ENCODE measurements at regions not wholly inside any gene's neighbourhood (a gene's known extent, or its start where the extent isn't known, plus 50 kb on each side); places are given as distances from the start of the nearest gene placed in this dataset.
"Not testable (repeated sequence)": the region's sequence is repeated elsewhere in the genome, so short reads cannot be mapped to it uniquely, and the experiment has no call there.

GRCh38 chr3:102906818-102907217 lies 472.0 kb downstream of the ZPLD1 start:
- no peak for DNase-seq (ENCODE audit: low read depth in 2 of 2)

- no peak for DNase-seq (ENCODE audit: low read depth in 2 of 2)
These were observed 475.1 kb downstream of the ZPLD1 start for GRCh38 chr3:102909904-102910303.

- DNase-seq (ENCODE audit: low read depth in 2 of 2): no peak
These were observed 481.7 kb downstream of the ZPLD1 start for GRCh38 chr3:102916532-102916931.

GRCh38 chr3:102926618-102927017 lies 491.8 kb downstream of the ZPLD1 start:
- DNase-seq (ENCODE audit: low read depth in 2 of 2): no peak

- no peak for DNase-seq (ENCODE audit: low read depth in 2 of 2)
These were observed 498.6 kb downstream of the ZPLD1 start for GRCh38 chr3:102933377-102933776.

GRCh38 chr3:102936511-102937045 lies 501.8 kb downstream of the ZPLD1 start:
- no peak for DNase-seq (ENCODE audit: low read depth in 2 of 2)

- no peak for DNase-seq (ENCODE audit: low read depth in 2 of 2)
These were observed 507.0 kb downstream of the ZPLD1 start for GRCh38 chr3:102941786-102942185.

GRCh38 chr3:102946445-102946844 lies 511.6 kb downstream of the ZPLD1 start:
- not testable (repeated sequence) for DNase-seq (ENCODE audit: low read depth in 2 of 2)

GRCh38 chr3:102972350-102972749 lies 537.5 kb downstream of the ZPLD1 start:
- DNase-seq (ENCODE audit: low read depth in 2 of 2): no peak

GRCh38 chr3:102974333-102974732 lies 539.5 kb downstream of the ZPLD1 start:
- no peak for DNase-seq (ENCODE audit: low read depth in 2 of 2)

GRCh38 chr3:102979191-102979590 lies 544.4 kb downstream of the ZPLD1 start:
- no peak for DNase-seq (ENCODE audit: low read depth in 2 of 2)

GRCh38 chr3:102979682-102980354 lies 545.0 kb downstream of the ZPLD1 start:
- peak; percentile 71 to 75 for DNase-seq (ENCODE audit: low read depth in 2 of 2)

- DNase-seq (ENCODE audit: low read depth in 2 of 2): no peak
These were observed 545.5 kb downstream of the ZPLD1 start for GRCh38 chr3:102980355-102980696.

GRCh38 chr3:103002425-103003176 lies 567.8 kb downstream of the ZPLD1 start:
- no peak for DNase-seq (ENCODE audit: low read depth in 2 of 2)

GRCh38 chr3:103006526-103007183 lies 571.8 kb downstream of the ZPLD1 start:
- no peak for DNase-seq (ENCODE audit: low read depth in 2 of 2)

- DNase-seq (ENCODE audit: low read depth in 2 of 2): no peak
These were observed 574.8 kb downstream of the ZPLD1 start for GRCh38 chr3:103009609-103010008.

GRCh38 chr3:103025880-103026279 lies 591.1 kb downstream of the ZPLD1 start:
- DNase-seq (ENCODE audit: low read depth in 2 of 2): no peak

- no peak for DNase-seq (ENCODE audit: low read depth in 2 of 2)
These were observed 599.0 kb downstream of the ZPLD1 start for GRCh38 chr3:103033841-103034240.

GRCh38 chr3:103047640-103048039 lies 612.8 kb downstream of the ZPLD1 start:
- no peak for DNase-seq (ENCODE audit: low read depth in 2 of 2)

- DNase-seq (ENCODE audit: low read depth in 2 of 2): peak in 1 of 2 experiments; percentile 15
These were observed 613.4 kb downstream of the ZPLD1 start for GRCh38 chr3:103048068-103048722.

- no peak for DNase-seq (ENCODE audit: low read depth in 2 of 2)
These were observed 617.5 kb downstream of the ZPLD1 start for GRCh38 chr3:103052236-103052830.

Data from fibroblast of skin of left biceps (primary cell).